HG03354 (cell line): ENCODE measurements at regions not wholly inside any gene's neighbourhood (a gene's known extent, or its start where the extent isn't known, plus 50 kb on each side); places are given as distances from the start of the nearest gene placed in this dataset.

Experiments used
- ATAC-seq: cut with Tn5 transposase; IDR thresholded peaks from one replicate; pipeline ENCODE4 v1.9.1; 2021; ENCODE audit warnings: mild to moderate bottlenecking; ENCODE audit not compliant: unreplicated experiment, poor library complexity, severe bottlenecking

DNA sequence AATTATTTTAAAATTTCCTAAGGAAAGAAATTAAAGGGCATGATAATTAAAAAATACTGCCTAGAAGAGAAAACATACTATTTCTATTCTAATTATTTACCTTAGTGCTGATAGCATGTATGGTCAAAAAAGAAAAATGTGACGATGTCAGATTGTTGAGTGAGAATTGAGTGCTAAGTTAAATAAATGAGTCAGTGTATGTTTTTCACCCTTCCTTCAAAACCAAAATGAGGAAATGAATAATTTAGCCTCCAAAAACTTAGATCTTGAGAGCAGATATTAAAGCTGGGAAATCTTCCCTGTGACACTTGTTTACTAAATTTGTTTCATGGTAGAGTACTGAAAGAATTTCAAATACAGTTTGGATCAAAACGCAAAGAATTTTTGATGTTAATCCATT is 58.6 kb upstream of the NYAP2 start:
- no peak for ATAC-seq

DNA sequence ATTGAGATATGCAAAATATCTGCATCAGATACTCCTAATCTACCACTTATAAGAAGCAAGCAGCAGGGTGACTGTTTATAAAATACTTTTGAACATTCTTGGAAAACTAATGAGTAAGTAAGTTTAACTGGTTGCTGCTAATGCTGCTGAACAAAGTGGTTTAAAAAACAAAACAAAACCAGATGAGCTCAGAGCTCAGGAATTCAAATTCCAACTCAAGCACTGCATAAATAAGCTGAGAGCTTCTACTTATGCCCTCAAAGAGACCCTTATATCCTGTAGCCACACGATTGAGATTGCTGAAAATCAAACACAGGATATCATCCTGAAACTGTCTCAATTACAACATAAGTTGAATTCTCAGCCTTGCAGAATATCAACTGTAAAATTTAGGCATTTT is 62.3 kb upstream of the NYAP2 start:
- ATAC-seq, result no peak

DNA sequence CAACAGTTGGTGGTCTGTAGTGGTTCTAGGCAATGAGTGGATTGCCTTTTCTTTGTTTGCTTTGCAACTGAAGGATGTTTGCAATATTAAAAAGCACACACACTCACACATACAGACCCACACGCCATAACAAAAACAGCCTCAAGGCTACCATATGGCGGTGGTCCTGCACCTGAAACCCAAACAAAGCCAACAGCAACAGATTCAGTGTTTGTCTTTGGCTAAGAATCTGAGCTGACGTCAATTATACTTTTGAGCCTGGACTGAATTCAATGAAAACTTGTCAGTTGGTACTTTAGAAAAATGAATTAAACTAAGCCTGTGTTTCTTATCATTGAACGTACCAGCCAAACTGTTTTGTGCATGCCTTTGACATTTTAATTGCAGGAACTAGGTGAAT is 65.0 kb upstream of the NYAP2 start:
- no peak for ATAC-seq

- ATAC-seq, result no peak
Observed at GRCh38 chr2:225328192-225328591, 71.3 kb upstream of the NYAP2 start.

DNA sequence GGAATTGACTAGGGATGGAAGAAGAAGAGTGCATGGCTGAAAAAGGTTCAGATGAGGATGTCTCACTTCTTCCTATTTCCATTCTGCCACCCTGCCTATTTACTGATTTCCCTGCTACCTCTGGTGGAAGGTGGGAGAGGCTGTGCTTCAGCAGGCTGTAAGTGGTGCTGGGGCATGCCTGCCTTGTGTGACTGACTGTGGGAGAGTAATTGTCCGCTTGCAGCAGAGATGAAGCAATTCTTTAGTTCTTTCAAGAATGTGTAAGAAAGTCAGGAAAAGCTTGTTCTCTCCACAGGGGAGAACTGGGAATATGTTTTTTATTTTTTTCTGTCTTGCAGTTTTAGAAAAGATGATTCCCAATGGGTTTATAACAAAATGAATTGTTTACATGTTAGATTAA is 72.5 kb upstream of the NYAP2 start:
- no peak for ATAC-seq

- no peak for ATAC-seq
Observed at GRCh38 chr2:225319872-225320271, 79.6 kb upstream of the NYAP2 start.

- no peak for ATAC-seq
Observed at GRCh38 chr2:225318440-225318839, 81.1 kb upstream of the NYAP2 start.

- ATAC-seq, result no peak
Observed at GRCh38 chr2:225317186-225317585, 82.3 kb upstream of the NYAP2 start.

GRCh38 chr2:225310745-225311144 is 88.8 kb upstream of the NYAP2 start:
- no peak for ATAC-seq

DNA sequence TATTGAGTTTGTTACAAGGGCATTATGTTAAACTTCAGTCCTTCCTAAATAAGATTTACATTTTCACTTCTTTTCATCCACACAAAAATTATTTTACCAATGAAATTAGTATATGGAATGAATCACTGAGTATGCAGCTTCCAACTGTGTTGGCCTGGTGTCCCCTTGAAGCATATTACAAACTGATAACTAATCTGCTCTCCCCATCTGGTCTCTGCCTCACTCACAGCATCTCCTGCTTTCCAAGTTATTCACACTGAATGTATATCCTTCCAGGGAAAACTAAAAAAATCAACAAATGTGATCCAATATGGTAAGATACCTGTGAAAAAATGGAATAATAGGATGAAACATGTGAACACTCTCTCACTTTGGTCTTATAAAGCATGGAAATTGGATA is 90.0 kb upstream of the NYAP2 start:
- ATAC-seq, result no peak

- no peak for ATAC-seq
Observed at GRCh38 chr2:225296951-225297350, 102.6 kb upstream of the NYAP2 start.

- no peak for ATAC-seq
Observed at GRCh38 chr2:225295102-225295501, 104.4 kb upstream of the NYAP2 start.

DNA sequence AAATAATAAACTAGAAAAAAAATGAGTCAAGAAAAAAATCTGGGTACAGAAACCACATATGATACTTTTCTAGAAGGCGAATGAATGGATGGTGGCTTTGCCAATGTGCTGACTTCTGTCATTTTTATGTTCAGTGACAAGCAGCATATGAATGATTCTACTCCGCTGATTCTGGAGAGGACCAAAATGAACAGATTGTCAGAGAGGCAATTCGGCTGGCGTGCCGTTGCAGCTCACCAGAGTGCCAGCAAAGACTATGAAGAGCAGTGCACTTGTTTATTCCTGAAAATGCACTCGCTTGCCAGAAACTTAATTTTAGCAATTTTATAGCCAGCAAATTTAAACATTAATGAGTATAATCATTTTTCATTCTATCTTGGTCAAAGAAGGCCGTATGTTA is 105.9 kb upstream of the NYAP2 start:
- ATAC-seq, result no peak

DNA sequence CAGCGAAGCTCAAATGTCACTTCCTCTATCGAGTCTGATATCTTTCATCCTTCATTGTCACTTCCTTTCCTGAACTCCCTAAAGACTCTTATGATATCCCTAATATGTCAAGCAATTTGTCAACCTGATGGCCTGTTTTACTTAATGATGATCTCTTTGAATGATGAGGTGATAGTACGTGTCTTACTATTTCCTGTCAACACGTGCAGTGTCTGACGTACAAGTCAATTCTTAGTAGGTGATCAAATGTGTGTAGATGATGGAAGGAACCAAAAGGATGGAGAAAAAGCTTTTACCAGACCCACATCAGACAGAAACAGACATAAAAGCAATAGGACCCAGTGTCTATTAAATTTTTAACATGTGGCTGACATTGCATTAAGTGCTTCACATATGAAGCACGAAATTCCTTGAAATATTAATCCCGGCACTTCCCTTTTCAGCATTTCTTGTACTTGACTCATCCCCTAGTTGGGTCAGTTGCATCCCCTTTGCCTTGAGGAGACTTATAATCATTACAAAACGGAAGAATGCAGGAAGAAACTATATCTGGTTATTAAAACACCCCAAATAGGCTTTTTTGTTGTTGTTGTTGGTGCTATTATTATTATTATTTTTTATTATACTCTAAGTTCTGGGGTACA is 108.6 kb upstream of the NYAP2 start:
- ATAC-seq, result no peak

DNA sequence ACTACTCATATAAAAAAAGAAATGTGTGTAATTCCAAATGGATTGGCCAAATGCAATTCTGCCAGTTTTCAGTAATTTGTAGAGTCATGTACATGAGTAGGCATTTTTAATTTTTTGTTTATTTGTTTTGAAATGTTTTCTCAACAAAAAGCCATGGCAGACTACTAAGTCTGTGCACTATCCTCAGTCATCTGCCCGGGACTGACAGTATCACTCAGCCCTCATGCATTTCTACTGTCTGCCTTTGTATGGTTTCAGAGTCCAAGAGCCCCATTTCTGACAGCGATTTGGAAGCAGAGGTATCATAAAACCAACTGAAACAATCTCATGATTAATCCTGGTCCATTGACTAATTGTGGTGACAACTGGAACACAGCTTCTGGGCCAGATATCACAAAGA is 109.9 kb upstream of the NYAP2 start:
- ATAC-seq, result no peak

DNA sequence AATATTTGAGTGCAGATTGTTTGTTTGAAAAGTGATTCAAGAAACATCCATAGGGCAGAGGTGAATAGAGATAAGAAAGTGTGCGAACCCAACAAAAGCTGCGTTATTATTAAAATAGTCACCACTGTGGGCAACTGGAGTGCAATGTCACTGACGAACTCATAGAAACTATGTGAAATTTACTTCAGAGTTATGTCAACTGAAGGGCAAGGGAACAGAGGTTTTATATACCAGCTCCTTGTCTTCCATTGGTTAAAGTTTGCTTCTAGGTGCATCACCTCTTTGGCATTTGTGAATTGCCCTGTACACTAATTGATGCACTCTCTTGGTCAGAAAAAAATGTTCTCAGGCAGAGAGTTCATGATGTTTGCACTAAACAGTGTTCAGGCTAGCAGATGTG is 110.5 kb upstream of the NYAP2 start:
- ATAC-seq, result no peak

- ATAC-seq, result peak; percentile 89
Observed at GRCh38 chr2:225282858-225283710, 116.4 kb upstream of the NYAP2 start.

GRCh38 chr2:225276207-225276606 is 123.3 kb upstream of the NYAP2 start:
- peak; percentile 73 for ATAC-seq

- no peak for ATAC-seq
Observed at GRCh38 chr2:225275443-225275842, 124.1 kb upstream of the NYAP2 start.

DNA sequence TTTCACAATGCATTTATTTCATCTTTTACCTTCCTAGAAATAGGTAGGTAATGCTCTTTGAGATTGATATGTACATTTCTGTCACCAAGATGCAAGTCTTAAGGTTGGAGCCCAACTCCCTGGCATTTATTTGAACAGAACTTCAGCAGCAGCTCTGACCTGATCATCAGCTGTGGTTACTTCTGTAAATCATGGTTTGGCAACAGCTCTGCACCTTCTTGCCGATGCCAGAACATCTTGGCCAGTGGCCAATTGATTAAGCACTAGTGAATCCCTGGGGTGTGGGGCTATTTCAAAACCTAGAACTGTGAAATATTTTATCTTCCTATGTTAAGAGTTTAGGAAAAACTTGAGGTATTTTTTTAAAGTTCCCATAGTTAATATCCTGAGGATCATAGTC is 124.8 kb upstream of the NYAP2 start:
- peak; percentile 24 for ATAC-seq

- ATAC-seq, result no peak
Observed at GRCh38 chr2:225272173-225272572, 127.3 kb upstream of the NYAP2 start.
